ENCODE measurements at regions not wholly inside any gene's neighbourhood (a gene's known extent, or its start where the extent isn't known, plus 50 kb on each side); places are given as distances from the start of the nearest gene placed in this dataset.

DNA sequence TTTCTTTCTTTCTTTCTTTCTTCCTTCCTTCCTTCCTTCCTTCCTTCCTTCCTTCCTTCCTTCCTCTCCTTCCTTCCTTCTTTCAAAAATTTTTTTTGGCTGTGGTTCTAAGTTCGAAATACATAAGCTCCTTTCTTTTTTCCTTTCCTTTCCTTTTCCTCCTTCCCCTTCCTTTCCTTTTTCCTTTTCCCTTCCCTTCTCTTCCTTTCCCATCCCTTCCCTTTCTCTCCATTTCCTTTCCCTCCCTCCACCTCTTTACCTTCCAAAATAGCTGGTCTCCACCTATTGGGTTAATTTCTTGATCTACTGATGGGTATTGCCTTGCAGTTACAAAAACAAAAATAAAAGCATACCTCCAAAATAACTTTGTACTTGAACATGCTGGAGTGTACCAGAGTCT lies 73.4 kb upstream of the GPRIN3 start:
- Histone ChIP-seq H3K4me1 (ENCODE audit: control insufficient read depth, insufficient read depth, low read length) (no peaks in the 10 kb centered on the region), H3K4me3 (ENCODE audit: low read length) (no peak overlapping the region), H3K27ac (ENCODE audit: low read length) (no peak overlapping the region), H3K27me3 (ENCODE audit: control insufficient read depth, insufficient read depth, low read length) (no peaks in the 10 kb centered on the region), H3K9me3 (replicated peaks; ENCODE audit: control insufficient read depth, low read depth, low read length) (no peaks in the 10 kb centered on the region), H3K36me3 (ENCODE audit: control insufficient read depth, insufficient read depth, low read length) (no peaks in the 10 kb centered on the region)
- WGBS (ENCODE audit: insufficient coverage) = no CpG with 5 or more reads among the region's 1 CpG
- no peak for DNase-seq

DNA sequence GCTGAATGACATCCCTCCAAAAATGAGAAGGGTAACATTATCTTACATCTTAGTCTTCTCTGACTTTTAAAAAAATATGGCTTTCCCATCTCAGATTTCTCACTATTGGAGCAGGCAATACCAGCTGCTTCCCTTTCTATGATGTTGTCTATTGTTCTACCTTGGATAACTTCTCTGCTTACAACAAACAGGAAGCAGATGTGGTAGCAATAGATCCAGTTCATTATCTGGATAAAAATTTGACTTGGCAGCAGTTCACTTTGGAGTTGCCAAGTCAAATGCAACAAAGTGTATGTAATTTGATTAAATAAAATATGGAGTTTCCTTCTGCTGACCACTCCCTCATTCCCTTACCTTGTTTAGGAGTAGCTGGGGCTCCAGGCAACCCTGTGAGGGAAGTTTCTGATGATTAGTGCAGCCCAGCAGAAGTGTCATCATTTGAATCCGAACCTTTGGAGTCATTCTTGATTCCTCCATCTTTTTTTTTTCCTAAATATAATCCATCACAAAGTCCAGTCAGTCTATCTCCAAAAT lies 72.0 kb upstream of the GPRIN3 start:
- Histone ChIP-seq H3K4me1 (ENCODE audit: control insufficient read depth, insufficient read depth, low read length) (no peaks in the 10 kb centered on the region), H3K4me3 (ENCODE audit: low read length) (no peak overlapping the region), H3K27ac (ENCODE audit: low read length) (no peak overlapping the region), H3K36me3 (ENCODE audit: control insufficient read depth, insufficient read depth, low read length) (no peaks in the 10 kb centered on the region), H3K27me3 (ENCODE audit: control insufficient read depth, insufficient read depth, low read length) (no peaks in the 10 kb centered on the region), H3K9me3 (replicated peaks; ENCODE audit: control insufficient read depth, low read depth, low read length) (no peaks in the 10 kb centered on the region)
- DNase-seq = peak; percentile 44
- WGBS (ENCODE audit: insufficient coverage) = no CpG with 5 or more reads among the region's 1 CpG

DNA sequence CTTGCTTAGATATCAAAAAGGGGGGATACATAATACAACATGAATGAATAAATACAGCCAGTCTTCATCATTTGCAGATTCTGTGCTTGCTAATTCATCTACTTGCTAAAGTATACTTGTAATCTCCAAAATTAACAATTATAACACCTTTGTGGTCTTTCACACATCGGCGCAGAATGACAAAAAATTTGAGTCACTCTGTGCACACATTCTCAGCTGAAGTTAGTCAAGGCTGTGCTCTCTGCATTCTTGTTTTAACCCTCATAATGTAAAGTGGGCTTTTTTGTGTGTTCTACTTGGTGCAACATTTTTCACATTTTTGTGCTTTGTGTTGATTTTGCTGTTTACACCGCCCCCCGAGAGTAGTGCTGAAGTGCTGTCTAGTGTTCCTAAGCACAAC lies 65.8 kb upstream of the GPRIN3 start:
- Histone ChIP-seq H3K4me3 (ENCODE audit: low read length) (no peak overlapping the region), H3K27me3 (ENCODE audit: control insufficient read depth, insufficient read depth, low read length) (no peaks in the 10 kb centered on the region), H3K36me3 (ENCODE audit: control insufficient read depth, insufficient read depth, low read length) (no peaks in the 10 kb centered on the region), H3K4me1 (ENCODE audit: control insufficient read depth, insufficient read depth, low read length) (no peaks in the 10 kb centered on the region), H3K27ac (ENCODE audit: low read length) (no peak overlapping the region), H3K9me3 (replicated peaks; ENCODE audit: control insufficient read depth, low read depth, low read length) (no peaks in the 10 kb centered on the region)
- DNase-seq = no peak
- WGBS (ENCODE audit: insufficient coverage) = 90% methylated on average over 2 of the region's 4 CpGs

DNA sequence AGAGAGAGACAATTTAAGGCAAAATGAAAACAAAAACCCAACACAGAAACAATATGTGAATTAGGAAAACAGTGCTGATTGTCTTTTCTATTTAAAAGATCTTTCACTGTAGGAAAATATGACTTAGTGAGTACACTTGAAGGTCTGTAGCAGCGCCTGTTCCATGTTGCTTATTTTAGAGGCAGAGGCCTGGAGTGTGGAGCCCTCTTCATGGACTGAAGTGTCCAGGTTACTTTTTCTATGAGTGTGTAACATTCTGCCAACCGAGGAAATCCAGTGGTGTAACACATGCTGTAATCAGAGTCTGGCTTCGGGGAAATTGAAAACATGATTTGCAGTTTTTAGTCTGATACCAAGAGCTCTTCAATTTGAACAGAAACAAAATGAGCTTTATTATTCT lies 64.0 kb upstream of the GPRIN3 start:
- Histone ChIP-seq H3K27ac (ENCODE audit: low read length) (no peak overlapping the region), H3K27me3 (ENCODE audit: control insufficient read depth, insufficient read depth, low read length) (no peaks in the 10 kb centered on the region), H3K9me3 (replicated peaks; ENCODE audit: control insufficient read depth, low read depth, low read length) (no peaks in the 10 kb centered on the region), H3K4me3 (ENCODE audit: low read length) (no peak overlapping the region), H3K36me3 (ENCODE audit: control insufficient read depth, insufficient read depth, low read length) (no peaks in the 10 kb centered on the region), H3K4me1 (ENCODE audit: control insufficient read depth, insufficient read depth, low read length) (no peaks in the 10 kb centered on the region)
- DNase-seq = no peak
- 67% methylated on average over 1 of the region's 3 CpGs for WGBS (ENCODE audit: insufficient coverage)

DNA sequence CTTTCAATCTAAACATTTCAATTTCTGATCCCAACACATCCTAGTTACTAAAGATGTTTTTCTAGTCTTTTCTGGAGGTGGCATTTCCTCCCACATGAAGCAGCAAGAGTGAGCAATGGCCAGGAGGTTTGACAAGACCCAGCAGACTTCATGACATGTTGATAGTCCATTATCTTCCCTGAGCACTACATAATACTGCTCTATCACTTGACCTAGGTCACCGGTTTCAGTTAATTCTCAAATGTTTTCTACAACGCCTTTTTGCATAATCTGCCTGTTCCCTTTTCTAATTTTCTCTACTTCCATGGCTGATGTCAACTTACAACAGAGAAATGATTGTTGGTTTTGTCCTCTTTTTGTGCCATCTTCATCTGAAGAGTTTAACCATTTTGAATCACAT lies 62.0 kb upstream of the GPRIN3 start:
- Histone ChIP-seq H3K9me3 (replicated peaks; ENCODE audit: control insufficient read depth, low read depth, low read length) (no peaks in the 10 kb centered on the region), H3K27me3 (ENCODE audit: control insufficient read depth, insufficient read depth, low read length) (no peaks in the 10 kb centered on the region), H3K4me1 (ENCODE audit: control insufficient read depth, insufficient read depth, low read length) (no peaks in the 10 kb centered on the region), H3K36me3 (ENCODE audit: control insufficient read depth, insufficient read depth, low read length) (no peaks in the 10 kb centered on the region), H3K4me3 (ENCODE audit: low read length) (no peak overlapping the region), H3K27ac (ENCODE audit: low read length) (no peak overlapping the region)
- no CpG with 5 or more reads among the region's 2 CpGs for WGBS (ENCODE audit: insufficient coverage)
- no peak for DNase-seq

DNA sequence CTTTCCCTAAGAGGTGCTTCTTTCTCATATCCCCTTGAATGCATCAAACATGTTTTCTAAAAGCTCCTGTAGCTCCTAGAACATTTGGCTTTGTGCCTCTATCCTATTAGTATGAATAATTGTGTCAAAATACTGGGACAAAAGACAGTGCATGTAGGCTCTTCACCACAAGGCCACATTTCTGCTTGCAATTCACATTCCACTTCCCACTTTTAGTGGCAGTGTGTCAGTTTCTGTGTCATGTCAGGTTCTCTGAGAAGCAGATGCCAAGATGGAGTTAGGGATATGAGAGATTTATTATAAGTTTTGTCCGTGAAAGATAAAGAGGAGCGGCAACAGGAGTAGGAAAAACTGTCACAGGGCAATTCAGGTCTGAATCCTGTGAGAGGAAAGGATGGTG lies 61.3 kb upstream of the GPRIN3 start:
- Histone ChIP-seq H3K36me3 (ENCODE audit: control insufficient read depth, insufficient read depth, low read length) (no peaks in the 10 kb centered on the region), H3K4me1 (ENCODE audit: control insufficient read depth, insufficient read depth, low read length) (no peaks in the 10 kb centered on the region), H3K27me3 (ENCODE audit: control insufficient read depth, insufficient read depth, low read length) (no peaks in the 10 kb centered on the region), H3K27ac (ENCODE audit: low read length) (no peak overlapping the region), H3K4me3 (ENCODE audit: low read length) (no peak overlapping the region), H3K9me3 (replicated peaks; ENCODE audit: control insufficient read depth, low read depth, low read length) (no peaks in the 10 kb centered on the region)
- 70% methylated on average over 2 of the region's 2 CpGs for WGBS (ENCODE audit: insufficient coverage)
- DNase-seq = peak; percentile 30

DNA sequence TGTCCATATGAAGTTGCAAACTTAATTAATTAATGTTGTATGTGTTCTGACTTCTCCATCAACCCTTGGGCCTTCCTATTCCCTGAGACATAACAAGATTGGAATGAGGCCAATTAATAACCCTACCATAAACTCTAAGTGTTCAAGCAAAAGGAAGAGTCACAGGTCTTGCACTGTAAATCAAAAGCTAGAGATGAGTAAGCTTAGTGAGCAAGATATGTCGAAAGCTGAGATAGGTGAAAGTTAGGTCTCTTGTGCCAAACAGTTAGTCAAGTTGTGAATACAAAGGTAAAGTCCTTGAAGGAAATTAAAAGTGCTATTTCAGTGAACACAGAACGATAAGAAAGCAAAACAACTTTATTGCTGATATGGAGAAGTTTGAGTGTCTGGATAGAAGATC lies 58.2 kb upstream of the GPRIN3 start:
- H3K4me3 ChIP-seq (ENCODE audit: low read length) = no peak overlapping the region
- no peaks in the 10 kb centered on the region for H3K27me3 ChIP-seq (ENCODE audit: control insufficient read depth, insufficient read depth, low read length)
- H3K36me3 ChIP-seq (ENCODE audit: control insufficient read depth, insufficient read depth, low read length) = no peaks in the 10 kb centered on the region
- no peak for DNase-seq
- no peaks in the 10 kb centered on the region for H3K4me1 ChIP-seq (ENCODE audit: control insufficient read depth, insufficient read depth, low read length)
- H3K9me3 ChIP-seq (replicated peaks; ENCODE audit: control insufficient read depth, low read depth, low read length) = no peaks in the 10 kb centered on the region
- WGBS (ENCODE audit: insufficient coverage) = no CpG with 5 or more reads among the region's 2 CpGs
- H3K27ac ChIP-seq (ENCODE audit: low read length) = no peak overlapping the region

DNA sequence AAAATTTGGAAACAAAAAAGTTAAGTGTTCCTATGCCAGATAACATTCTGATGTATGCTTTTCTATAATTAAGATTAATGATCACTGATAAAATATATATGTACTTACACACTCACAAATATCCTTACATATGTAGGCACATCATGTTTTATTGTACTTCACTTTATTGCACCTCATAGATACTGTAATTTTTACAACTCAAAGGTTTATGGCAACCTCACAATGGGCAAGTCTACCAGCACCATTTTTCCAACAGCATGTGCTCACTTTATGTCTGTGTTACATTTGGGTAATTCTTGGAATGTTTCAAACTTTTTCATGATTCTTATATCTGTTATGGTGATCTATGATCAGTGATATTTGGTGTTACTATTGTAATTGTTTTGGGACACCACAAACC lies 57.8 kb upstream of the GPRIN3 start:
- Histone ChIP-seq H3K27me3 (ENCODE audit: control insufficient read depth, insufficient read depth, low read length) (no peaks in the 10 kb centered on the region), H3K4me1 (ENCODE audit: control insufficient read depth, insufficient read depth, low read length) (no peaks in the 10 kb centered on the region), H3K9me3 (replicated peaks; ENCODE audit: control insufficient read depth, low read depth, low read length) (no peaks in the 10 kb centered on the region), H3K36me3 (ENCODE audit: control insufficient read depth, insufficient read depth, low read length) (no peaks in the 10 kb centered on the region), H3K27ac (ENCODE audit: low read length) (no peak overlapping the region), H3K4me3 (ENCODE audit: low read length) (no peak overlapping the region)
- DNase-seq = no peak

DNA sequence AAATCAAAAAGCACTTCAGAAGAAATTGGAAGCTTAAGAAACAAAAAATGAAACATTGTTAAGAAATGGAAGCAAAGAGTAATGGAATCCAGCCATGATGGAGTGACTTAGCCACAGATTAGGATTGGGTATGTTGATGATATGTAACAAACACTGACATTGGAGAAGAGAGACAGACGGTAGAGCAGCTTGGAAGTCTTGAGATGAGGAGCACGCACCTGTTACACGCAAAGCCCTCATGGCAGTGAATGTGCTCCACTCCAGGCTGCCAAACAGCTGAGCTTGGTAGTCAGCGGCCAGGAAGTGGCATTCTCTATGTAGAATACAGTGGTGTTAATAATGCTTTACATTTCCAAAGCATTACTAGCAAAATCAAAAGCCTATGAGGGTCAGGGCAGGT lies 56.9 kb upstream of the GPRIN3 start:
- Histone ChIP-seq H3K9me3 (replicated peaks; ENCODE audit: control insufficient read depth, low read depth, low read length) (no peaks in the 10 kb centered on the region), H3K27me3 (ENCODE audit: control insufficient read depth, insufficient read depth, low read length) (no peaks in the 10 kb centered on the region), H3K36me3 (ENCODE audit: control insufficient read depth, insufficient read depth, low read length) (no peaks in the 10 kb centered on the region), H3K4me1 (ENCODE audit: control insufficient read depth, insufficient read depth, low read length) (no peaks in the 10 kb centered on the region), H3K4me3 (ENCODE audit: low read length) (no peak overlapping the region), H3K27ac (ENCODE audit: low read length) (no peak overlapping the region)
- 72% methylated on average over 3 of the region's 4 CpGs for WGBS (ENCODE audit: insufficient coverage)
- peak; percentile 32 for DNase-seq

DNA sequence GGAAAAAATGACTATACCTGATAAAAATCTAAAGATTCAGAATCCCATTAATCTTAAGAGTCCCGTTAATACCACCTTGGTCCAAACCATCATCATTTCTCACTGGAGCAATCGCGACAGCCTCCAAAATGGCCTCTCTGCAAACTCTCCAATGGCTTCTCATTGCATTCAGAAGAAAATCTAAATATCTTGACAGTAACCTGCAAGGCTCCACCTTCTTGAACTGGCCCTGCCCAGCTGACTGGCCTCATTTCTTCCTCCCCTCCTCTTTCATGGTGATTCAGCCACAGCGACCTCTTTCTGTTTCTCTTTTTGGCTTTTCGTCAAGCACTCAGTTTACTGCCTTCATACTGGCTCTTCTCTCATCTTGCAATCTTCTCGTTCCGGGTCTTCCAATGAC lies 56.2 kb upstream of the GPRIN3 start:
- 87% methylated on average over 7 of the region's 7 CpGs for WGBS (ENCODE audit: insufficient coverage)
- Histone ChIP-seq H3K27ac (ENCODE audit: low read length) (no peak overlapping the region), H3K9me3 (replicated peaks; ENCODE audit: control insufficient read depth, low read depth, low read length) (no peaks in the 10 kb centered on the region), H3K4me1 (ENCODE audit: control insufficient read depth, insufficient read depth, low read length) (no peaks in the 10 kb centered on the region), H3K36me3 (ENCODE audit: control insufficient read depth, insufficient read depth, low read length) (no peaks in the 10 kb centered on the region), H3K4me3 (ENCODE audit: low read length) (no peak overlapping the region), H3K27me3 (ENCODE audit: control insufficient read depth, insufficient read depth, low read length) (no peaks in the 10 kb centered on the region)
- DNase-seq = no peak

DNA sequence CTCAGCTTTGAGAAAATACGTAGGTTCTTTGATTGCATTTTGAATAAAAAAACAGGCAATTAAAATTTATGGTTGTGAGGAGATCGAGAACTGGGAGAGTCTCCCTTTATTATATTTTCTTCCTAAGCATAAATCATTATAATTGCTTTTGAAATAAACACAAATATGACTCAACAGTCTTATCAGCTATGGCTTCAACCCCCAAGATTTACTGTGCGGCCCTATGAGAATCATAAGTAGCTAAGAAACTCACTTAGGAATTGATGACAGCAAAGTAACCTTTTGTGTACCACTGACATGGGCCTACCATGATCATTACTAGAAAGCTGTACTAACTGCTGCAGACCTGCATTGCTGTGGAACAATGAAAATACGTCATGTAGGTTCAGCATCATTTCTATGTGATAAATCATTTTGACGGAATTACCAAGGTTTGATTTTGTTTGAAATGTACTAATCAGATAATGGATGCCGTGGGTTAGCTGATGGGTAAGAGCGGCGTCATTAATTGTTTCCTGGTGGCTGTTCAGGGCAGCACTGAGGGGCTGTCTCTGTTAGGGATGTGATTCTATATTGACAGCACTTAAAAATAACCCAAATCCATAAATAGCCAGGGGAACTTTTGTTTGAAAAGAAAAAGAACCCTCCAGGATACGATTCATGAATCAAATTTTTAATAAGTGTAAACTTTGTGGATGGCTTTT lies 51.5 kb upstream of the GPRIN3 start:
- no peaks in the 10 kb centered on the region for H3K36me3 ChIP-seq (ENCODE audit: control insufficient read depth, insufficient read depth, low read length)
- H3K27ac ChIP-seq (ENCODE audit: low read length) = no peak overlapping the region
- H3K4me1 ChIP-seq (ENCODE audit: control insufficient read depth, insufficient read depth, low read length) = no peaks in the 10 kb centered on the region
- H3K9me3 ChIP-seq (replicated peaks; ENCODE audit: control insufficient read depth, low read depth, low read length) = no peaks in the 10 kb centered on the region
- WGBS (ENCODE audit: insufficient coverage) = 93% methylated on average over 3 of the region's 9 CpGs
- DNase-seq = no peak
- H3K4me3 ChIP-seq (ENCODE audit: low read length) = no peak overlapping the region
- no peaks in the 10 kb centered on the region for H3K27me3 ChIP-seq (ENCODE audit: control insufficient read depth, insufficient read depth, low read length)
